HG02884 (cell line): ENCODE measurements at regions not wholly inside any gene's neighbourhood (a gene's known extent, or its start where the extent isn't known, plus 50 kb on each side); places are given as distances from the start of the nearest gene placed in this dataset.

Source experiments
- ATAC-seq: cut with Tn5 transposase; IDR thresholded peaks from one replicate; pipeline ENCODE4 v1.9.1; 2021; ENCODE audit warnings: mild to moderate bottlenecking, moderate library complexity; ENCODE audit not compliant: unreplicated experiment

- no peak for ATAC-seq
These were observed 421.0 kb downstream of the DYNC2H1 start for GRCh38 chr11:103530257-103530656.

GRCh38 chr11:103532133-103532788, 423.0 kb downstream of the DYNC2H1 start:
- no peak for ATAC-seq

DNA sequence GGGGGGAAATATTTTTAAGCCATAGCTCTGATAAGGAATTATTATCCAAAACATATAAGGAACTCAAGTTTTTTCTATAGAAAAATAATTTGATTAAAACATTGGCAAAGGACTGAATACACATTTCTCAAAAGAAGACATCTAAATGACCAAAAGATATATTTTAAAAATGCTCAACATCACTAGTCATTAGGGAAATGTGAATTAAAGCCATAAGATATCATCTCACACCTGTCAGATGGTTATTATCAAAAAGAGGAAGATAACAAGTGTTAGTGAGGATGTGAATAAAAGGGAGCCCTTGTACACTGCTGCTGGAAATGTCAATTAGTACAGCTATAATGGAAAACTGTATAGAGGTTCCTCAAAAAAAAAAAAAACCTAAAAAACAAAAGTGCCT, 425.0 kb downstream of the DYNC2H1 start:
- no peak for ATAC-seq

DNA sequence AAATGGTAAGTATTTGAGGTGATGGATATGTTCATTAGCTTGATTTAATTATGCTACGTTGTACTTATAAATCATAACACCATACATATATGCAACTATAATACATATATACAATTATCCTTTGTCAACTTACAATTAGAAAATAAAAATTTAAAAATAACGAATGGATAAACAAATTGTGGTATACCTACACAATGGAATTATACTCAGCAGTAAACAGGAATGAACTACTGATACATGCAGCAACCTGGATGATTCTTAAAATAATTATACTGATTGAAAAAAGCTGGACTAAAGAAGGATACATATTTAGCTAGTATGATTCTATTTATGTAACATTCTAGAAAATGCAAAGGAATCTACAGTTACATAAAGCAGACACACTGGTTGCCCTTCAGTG, 425.7 kb downstream of the DYNC2H1 start:
- no peak for ATAC-seq

- ATAC-seq: no peak
These were observed 427.1 kb downstream of the DYNC2H1 start for GRCh38 chr11:103536335-103536722.

DNA sequence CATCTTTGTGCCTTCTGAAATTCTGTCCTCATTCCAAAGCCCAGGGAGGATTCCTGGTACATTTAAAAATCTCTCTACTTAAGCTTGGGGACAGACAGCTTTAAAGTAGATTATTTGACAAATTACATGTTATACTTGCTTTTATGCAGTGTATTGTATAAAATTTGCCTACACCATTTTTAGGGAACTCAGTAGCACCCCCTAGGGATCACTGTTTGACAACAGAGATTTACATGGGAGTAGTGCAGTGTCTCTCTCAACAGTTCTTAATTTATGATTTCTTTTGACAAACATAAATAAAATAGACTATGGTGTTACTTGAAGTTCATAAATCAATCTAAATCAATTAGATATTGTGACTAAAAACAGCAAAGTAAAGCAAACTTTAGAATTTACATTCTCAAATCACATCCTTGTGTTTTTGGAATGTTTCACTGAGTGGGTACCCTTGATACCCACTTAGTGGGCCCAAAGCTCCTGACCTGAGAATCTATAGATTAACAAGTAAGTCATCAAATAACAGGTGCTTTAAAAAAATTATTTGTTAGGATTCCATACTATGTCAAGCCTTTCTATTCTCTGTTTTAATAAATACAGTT, 428.8 kb downstream of the DYNC2H1 start:
- ATAC-seq: no peak

DNA sequence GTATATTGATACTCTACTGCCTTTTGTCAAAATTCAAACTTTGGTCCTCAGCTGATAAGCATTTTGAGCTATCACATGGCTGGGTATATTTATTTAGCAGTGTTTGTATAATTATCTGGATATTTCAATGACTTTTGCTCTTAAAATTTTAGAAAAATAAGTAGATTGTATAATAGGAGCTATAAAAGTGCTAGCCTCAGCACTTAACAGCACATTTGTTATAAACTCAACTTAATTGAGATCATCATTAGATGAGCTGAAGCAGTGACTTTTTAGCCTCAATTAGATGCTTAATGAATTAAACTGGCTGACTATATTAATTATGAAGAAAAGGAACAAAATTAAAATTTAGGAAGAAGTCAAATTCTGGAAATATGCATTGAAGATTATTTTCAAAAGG, 429.9 kb downstream of the DYNC2H1 start:
- ATAC-seq: no peak

DNA sequence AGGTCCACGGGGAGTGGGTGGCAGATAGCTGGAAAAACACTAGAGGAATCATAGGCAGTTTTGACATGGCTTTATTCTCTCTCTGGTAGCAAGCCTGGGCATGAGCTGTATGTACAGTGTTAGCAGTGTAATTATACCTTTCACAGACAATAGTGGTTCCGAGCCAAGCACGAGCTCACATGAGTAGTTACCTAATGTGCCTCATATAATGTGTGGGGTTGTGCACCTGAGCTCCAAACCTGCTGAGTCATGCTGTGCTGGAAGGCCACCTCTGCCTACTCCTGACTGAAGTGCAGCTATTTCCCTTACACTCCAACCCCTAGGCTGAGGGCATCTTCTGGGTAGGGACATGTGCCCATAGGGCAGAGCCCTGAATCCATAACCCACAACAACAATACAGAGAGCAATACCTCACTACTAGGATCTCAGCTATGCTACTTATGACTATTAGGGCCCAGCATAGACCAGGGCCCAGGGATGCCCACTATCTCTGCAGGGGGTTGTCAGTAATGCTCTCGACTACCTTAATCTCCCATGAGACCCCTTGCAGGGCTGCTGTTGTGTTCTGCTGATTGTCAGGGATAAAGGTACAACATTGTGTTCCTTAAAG, 432.1 kb downstream of the DYNC2H1 start:
- no peak for ATAC-seq

GRCh38 chr11:103542851-103543250, 433.6 kb downstream of the DYNC2H1 start:
- ATAC-seq: no peak

- no peak for ATAC-seq
These were observed 434.2 kb downstream of the DYNC2H1 start for GRCh38 chr11:103543456-103543855.

DNA sequence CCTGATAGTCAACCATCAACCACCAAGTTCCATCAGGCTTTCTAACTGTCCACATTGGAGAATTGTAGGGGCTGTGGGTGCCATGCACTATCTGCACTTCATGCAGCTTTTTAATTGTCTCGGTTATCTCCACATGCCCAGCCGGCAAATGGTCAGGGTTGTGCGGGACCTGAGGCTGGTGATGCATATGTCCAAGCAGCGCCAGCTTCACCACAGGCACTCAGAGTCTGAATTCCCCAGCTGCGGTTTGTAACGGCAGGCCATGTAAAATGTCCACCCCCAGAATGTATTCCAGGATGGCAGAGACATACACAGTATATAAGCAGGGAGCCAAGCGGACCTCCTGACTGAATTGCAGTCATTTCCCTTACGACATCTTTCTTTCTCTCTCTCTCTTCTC, 435.6 kb downstream of the DYNC2H1 start:
- ATAC-seq: no peak

DNA sequence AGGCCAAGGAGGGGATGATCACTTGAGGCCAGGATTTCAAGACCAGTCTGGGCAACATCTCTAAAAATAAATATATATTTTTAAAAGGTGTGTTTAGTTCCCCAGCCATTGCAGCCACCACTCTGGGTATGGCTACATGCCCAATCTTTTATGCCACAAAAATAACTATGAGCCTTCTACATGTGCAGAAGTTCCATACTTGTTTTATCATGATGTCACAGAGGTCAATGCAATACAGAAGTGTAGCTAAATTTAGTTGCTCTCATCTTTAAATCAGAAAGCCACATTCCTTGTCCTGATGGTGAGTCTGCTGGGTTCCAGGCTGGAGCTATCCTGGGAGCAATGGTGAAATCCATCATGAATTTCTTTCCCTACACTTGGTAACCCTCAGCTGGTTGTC, 436.3 kb downstream of the DYNC2H1 start:
- ATAC-seq: no peak

DNA sequence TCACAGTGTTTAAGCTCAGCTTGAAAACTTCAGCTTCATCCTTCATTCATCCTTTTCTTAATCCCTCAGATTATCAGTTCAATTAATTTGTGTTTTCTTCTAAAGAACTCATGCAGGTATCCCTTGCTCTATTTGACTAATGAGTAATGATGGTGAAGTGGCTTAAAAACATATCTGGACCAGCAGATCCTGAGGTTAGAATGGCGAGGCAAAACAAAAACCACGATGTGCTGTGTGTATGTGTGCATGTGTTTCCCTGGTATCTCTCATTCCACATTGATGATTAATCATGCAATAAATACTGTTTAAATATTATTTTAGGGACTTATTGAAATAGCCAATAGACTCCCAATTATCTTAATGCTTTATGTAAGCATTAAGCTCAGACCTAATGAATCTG, 437.0 kb downstream of the DYNC2H1 start:
- ATAC-seq: no peak

DNA sequence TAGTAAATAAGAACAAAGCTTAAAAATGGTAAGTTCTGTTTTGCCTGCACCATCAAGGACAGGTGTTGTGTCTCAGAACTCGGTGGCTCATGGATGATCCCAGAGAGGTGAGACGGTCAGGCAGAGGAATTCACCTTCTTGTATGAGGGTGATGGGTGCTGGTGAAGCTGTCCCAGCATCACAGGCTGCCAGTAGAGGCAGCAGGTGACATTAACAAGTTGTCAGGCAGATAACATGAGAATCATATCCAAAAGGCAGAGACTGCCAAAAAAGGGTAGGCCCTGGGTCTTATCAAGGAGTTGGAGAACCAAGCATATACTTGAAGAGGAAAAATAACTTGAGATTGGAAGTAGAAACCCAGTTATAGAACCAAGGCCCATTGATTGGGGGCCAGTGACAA, 437.8 kb downstream of the DYNC2H1 start:
- ATAC-seq: no peak

DNA sequence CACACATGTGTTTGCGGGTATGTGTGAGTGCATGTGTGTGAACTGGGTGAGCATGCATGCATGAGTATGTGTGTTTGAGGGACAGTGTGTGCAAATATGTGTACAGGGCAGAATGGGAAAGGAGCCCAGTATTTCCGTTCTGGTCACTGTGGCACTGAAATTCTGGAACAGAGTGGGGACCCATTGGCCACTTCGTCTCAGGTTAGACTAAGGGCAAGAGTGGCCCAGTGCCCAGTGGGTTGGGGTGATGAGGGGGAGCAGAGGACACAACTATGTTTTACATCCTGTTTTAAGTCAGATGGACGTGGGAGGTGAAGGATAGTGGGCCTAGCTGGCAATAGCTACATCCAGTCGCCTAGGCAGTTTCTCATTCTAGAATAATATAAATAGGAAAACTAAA, 438.5 kb downstream of the DYNC2H1 start:
- no peak for ATAC-seq

- no peak for ATAC-seq
These were observed 439.6 kb downstream of the DYNC2H1 start for GRCh38 chr11:103548838-103549237.

GRCh38 chr11:103550811-103551210, 441.6 kb downstream of the DYNC2H1 start:
- ATAC-seq: no peak

DNA sequence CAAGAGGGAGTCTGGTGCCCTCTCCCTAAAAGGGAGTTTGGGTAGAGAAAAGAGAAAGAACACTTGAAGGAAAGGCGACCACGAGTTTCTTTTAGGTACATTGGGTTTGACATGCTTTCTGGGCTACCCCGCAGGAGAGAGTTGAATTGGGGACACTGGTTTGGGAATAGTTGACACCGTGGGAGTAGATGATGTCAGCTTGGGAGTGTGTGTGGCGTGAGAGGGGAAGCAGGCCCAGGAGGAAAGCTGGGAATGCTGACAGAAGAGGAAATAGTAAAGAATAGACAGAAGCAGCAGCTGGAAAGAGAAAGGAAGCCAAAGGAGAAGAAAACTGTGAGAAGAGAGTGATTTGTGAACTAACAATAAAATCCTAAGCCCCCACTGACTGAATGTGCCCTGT, 442.9 kb downstream of the DYNC2H1 start:
- no peak for ATAC-seq

DNA sequence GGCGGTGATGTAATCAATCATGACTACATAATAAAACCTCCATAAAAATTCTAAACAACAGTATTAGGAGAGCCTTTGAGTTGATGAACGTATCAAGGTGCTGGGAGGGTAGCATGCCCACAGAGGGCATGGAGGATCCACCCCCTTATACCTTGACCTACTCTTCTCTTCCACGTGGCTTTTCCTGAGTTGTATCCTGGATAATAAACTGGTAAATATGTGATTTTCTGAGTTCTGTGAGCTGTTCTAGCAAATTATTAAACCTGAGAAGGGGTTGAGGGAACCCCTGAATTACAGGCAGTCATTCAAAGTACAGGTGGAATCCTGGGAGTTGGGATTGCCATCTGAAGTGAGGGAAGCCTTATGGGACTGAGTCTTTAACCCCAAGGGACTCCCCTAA, 446.9 kb downstream of the DYNC2H1 start:
- no peak for ATAC-seq

DNA sequence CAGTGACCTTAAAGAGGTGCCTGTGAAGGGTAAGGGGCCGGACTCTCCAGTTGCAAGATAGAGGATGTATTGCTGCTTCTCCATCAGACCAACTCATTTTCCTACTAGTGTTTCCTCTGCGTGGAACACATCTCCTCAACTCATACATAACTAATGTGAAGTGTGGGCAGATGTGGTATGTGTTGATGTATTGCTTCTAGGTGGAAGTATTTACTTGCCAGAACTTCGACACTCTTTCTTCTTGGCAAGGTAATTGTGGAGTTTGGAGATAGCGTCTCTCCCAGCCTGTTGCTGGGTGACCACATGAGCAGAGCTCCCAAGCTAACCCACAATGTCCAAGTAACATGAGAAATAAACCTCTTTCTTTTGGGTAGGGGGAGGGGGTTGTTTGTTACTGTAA, 456.9 kb downstream of the DYNC2H1 start:
- ATAC-seq: no peak

- ATAC-seq: no peak
These were observed 454.7 kb upstream of the DDI1 start for GRCh38 chr11:103581760-103582159.

GRCh38 chr11:103582351-103582909, 454.0 kb upstream of the DDI1 start:
- ATAC-seq: no peak
